GM18502 (cell line): ENCODE measurements at regions not wholly inside any gene's neighbourhood (a gene's known extent, or its start where the extent isn't known, plus 50 kb on each side); places are given as distances from the start of the nearest gene placed in this dataset.

Experiments used
- ATAC-seq: cut with Tn5 transposase; IDR thresholded peaks from one replicate; pipeline ENCODE4 v1.9.1; 2021; ENCODE audit warnings: mild to moderate bottlenecking; ENCODE audit not compliant: unreplicated experiment, poor library complexity

DNA sequence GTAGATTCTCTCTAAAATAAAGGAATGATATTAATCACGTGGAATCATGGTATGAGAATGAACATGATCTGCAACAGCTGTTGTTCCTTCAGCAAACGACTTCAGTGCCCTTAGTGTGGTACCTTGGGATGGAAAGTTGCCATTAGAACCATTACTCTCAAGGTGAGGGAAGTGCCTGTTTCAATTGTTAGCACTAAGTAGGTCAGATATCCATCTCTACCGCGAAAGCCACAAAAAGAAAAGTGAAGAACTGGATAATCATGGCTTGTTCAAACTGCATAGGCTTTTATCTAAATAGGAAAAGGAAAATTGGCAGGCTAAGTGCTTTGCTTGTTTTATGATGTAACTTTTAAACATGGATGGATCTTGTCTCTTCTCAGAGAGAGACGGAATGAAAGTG is 380.7 kb downstream of the MRPS30 start:
- no peak for ATAC-seq

DNA sequence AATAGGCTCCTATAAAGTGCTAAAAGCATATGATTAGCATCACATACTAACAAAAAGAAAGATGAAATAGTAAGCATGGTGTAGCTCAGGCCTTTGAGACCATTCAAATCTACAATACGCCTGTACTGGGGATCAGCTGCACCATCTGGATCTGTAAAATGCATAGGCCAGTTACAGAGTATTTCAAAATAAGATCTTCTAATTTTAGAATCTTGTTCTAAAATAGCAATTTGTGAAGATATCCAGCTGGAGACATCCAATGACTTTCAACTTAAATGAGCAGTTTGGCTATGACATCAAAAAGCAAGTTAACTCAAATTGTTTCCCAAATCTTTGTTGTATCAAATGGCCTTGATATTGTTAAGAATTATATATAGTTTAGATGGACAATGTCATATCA is 386.3 kb downstream of the MRPS30 start:
- ATAC-seq, result no peak
